WTC11 (cell line): ENCODE measurements at regions not wholly inside any gene's neighbourhood (a gene's known extent, or its start where the extent isn't known, plus 50 kb on each side); places are given as distances from the start of the nearest gene placed in this dataset.

ENCODE experiments used
- CTCF ChIP-seq: fragments of 200-600 bp; IDR thresholded peaks from 2 replicates; pipeline ENCODE4 v1.8.0; 2022; ENCODE audit warnings: antibody characterized with exemption
- FOXJ3 ChIP-seq: sonication (generic); formaldehyde crosslinking; IDR thresholded peaks from 2 replicates; pipeline ENCODE4 v1.9.0; 2021; ENCODE audit warnings: missing genetic modification reagents, mild to moderate bottlenecking, borderline replicate concordance
- GTF2I ChIP-seq: fragments of 250-450 bp; sonication (Bioruptor Pico); conservative IDR thresholded peaks from 2 replicates; pipeline ENCODE4 v1.4.0; 2021; ENCODE audit warnings: mild to moderate bottlenecking
- IRF2 ChIP-seq: sonication (generic); formaldehyde crosslinking; IDR thresholded peaks from 2 replicates; pipeline ENCODE4 v1.8.0; 2022; ENCODE audit warnings: low read depth, missing genetic modification reagents, borderline replicate concordance
- MAX ChIP-seq: sonication (generic); formaldehyde crosslinking; IDR thresholded peaks from 2 replicates; pipeline ENCODE4 v1.8.0; 2022; ENCODE audit warnings: mild to moderate bottlenecking, missing genetic modification reagents
- NR2C2 ChIP-seq: sonication (generic); formaldehyde crosslinking; IDR thresholded peaks from 2 replicates; pipeline ENCODE4 v1.8.0; 2022; ENCODE audit warnings: mild to moderate bottlenecking, missing genetic modification reagents
- SOX15 ChIP-seq: fragments of 250-450 bp; sonication (Bioruptor Pico); IDR thresholded peaks from 2 replicates; pipeline ENCODE4 v1.9.0; 2021; ENCODE audit warnings: mild to moderate bottlenecking
- TEAD1 ChIP-seq: sonication (generic); formaldehyde crosslinking; IDR thresholded peaks from 2 replicates; pipeline ENCODE4 v1.8.0; 2022; ENCODE audit warnings: mild to moderate bottlenecking, missing genetic modification reagents
- ZNF263 ChIP-seq: sonication (generic); formaldehyde crosslinking; IDR thresholded peaks from 2 replicates; pipeline ENCODE4 v1.8.1; 2022; ENCODE audit warnings: low read depth, mild to moderate bottlenecking, moderate library complexity, missing genetic modification reagents
- ZNF423 ChIP-seq: fragments of 250-450 bp; sonication (Bioruptor Pico); IDR thresholded peaks from 2 replicates; pipeline ENCODE4 v2.1.2; 2022; ENCODE audit warnings: mild to moderate bottlenecking, moderate library complexity
- TF ChIP-seq, protein P1 (sequence below): sonication (generic); formaldehyde crosslinking; IDR thresholded peaks from 2 replicates; pipeline ENCODE4 v1.8.0; 2022; ENCODE audit warnings: mild to moderate bottlenecking, missing genetic modification reagents
- TF ChIP-seq, protein P2 (sequence below): sonication (generic); formaldehyde crosslinking; IDR thresholded peaks from 2 replicates; pipeline ENCODE4 v1.8.1; 2023; ENCODE audit warnings: mild to moderate bottlenecking, missing genetic modification reagents, moderate library complexity

DNA sequence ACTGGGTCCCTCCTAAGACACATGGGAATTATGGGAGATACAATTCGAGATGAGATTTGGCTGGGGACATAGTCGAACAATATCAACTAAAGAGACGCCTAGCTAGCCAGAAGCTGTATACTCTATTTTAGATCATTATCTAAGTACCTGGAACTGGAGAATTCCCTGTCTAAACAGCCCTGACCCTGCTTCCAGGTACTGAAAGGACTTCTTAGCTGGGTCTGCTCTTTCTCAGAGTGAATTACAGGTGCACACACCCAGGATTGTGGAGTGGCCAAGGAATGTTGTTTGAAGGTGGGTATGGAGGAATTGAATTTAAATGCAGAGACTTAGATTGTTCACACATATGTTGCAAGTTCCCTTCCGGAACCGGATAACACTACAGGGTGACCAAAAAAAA lies 733.0 kb downstream of the RPS29 start:
- no peak for TF ChIP-seq CTCF
- TF ChIP-seq TEAD1, result no peak
- no peak for TF ChIP-seq IRF2
- no peak for TF ChIP-seq GTF2I (CRISPR knock-in tag)
- TF ChIP-seq, protein P1, sequence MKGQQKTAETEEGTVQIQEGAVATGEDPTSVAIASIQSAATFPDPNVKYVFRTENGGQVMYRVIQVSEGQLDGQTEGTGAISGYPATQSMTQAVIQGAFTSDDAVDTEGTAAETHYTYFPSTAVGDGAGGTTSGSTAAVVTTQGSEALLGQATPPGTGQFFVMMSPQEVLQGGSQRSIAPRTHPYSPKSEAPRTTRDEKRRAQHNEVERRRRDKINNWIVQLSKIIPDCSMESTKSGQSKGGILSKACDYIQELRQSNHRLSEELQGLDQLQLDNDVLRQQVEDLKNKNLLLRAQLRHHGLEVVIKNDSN, result no peak
- TF ChIP-seq, protein P2, sequence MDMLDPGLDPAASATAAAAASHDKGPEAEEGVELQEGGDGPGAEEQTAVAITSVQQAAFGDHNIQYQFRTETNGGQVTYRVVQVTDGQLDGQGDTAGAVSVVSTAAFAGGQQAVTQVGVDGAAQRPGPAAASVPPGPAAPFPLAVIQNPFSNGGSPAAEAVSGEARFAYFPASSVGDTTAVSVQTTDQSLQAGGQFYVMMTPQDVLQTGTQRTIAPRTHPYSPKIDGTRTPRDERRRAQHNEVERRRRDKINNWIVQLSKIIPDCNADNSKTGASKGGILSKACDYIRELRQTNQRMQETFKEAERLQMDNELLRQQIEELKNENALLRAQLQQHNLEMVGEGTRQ (CRISPR knock-in tag), result no peak
- no peak for TF ChIP-seq MAX (CRISPR knock-in tag)
- no peak for TF ChIP-seq ZNF423 (CRISPR knock-in tag)
- TF ChIP-seq FOXJ3 (CRISPR knock-in tag), result no peak
- TF ChIP-seq ZNF263, result no peak
- TF ChIP-seq SOX15 (CRISPR knock-in tag), result no peak
- no peak for TF ChIP-seq NR2C2 (CRISPR knock-in tag)
